Activated CD8-positive, alpha-beta T cell treated with anti-CD3 and anti-CD28 coated beads for 36 hours (primary cell): ENCODE measurements at regions not wholly inside any gene's neighbourhood (a gene's known extent, or its start where the extent isn't known, plus 50 kb on each side); places are given as distances from the start of the nearest gene placed in this dataset.

Experiments used
- ATAC-seq: fragments of 200-7000 bp; cut with Tn5 transposase; one replicate; pipeline ENCODE4 v1.10.0; 2021; ENCODE audit warnings: mild to moderate bottlenecking, moderate library complexity
- CTCF ChIA-PET: fragments of 350-600 bp; sonication (Branson Sonifier 250); formaldehyde crosslinking; loops from one replicate; lab custom pipeline; 2021; ENCODE audit warnings: antibody characterized with exemption; lab: Charles Lee
- POLR2A ChIA-PET: fragments of 350-600 bp; sonication (Branson Sonifier 250); formaldehyde crosslinking; loops from one replicate; lab custom pipeline; 2021; ENCODE audit warnings: antibody characterized with exemption; lab: Charles Lee
- DNase-seq: peaks from one replicate; pipeline ENCODE4 v3.0.0-alpha.2; 2020
- H3K27ac Mint-ChIP-seq: one replicate; pipeline ENCODE4 v1.8.0; 2021; ENCODE audit warnings: mild to moderate bottlenecking, mixed read lengths
- H3K27me3 Mint-ChIP-seq: one replicate; pipeline ENCODE4 v1.8.0; 2021; ENCODE audit warnings: mixed read lengths
- H3K36me3 Mint-ChIP-seq: one replicate; pipeline ENCODE4 v1.8.0; 2021; ENCODE audit warnings: low read depth, mixed read lengths
- H3K4me1 Mint-ChIP-seq: one replicate; pipeline ENCODE4 v1.8.0; 2021; ENCODE audit warnings: low read depth, mixed read lengths
- H3K4me3 Mint-ChIP-seq: one replicate; pipeline ENCODE4 v1.8.0; 2021; ENCODE audit warnings: mild to moderate bottlenecking, moderate library complexity, mixed read lengths
- H3K9me3 Mint-ChIP-seq: one replicate; pipeline ENCODE4 v1.8.0; 2021; ENCODE audit warnings: mixed read lengths
- intact Hi-C: fragments of 100-400 bp; cut with micrococcal nuclease; formaldehyde crosslinking; loops from one replicate; pipeline ENCODE4 v1.10.0; 2022
- TF ChIP-seq, protein P1 (sequence below): fragments of 200-600 bp; IDR thresholded peaks from one replicate; pipeline ENCODE4 v1.8.0; 2022; ENCODE audit warnings: antibody characterized with exemption, mild to moderate bottlenecking

- Mint-ChIP-seq H3K27ac (no peak overlapping the region), H3K36me3 (no peaks in the 10 kb centered on the region), H3K4me3 (no peak overlapping the region), H3K9me3 (no peaks in the 10 kb centered on the region), H3K27me3 (peaks cover 2% of the 10 kb centered on the region), H3K4me1 (no peaks in the 10 kb centered on the region)
- ATAC-seq (no peak), DNase-seq (no peak)
- ChIA-PET POLR2A (interaction anchor here (0.6 kb wide), 1 partner anchor 618 kb away, joined by 3 read pairs; no protein-coding TSS in a partner anchor), CTCF (interaction anchor here (1.2 kb wide), 1 partner anchor 8 kb away, joined by 3 read pairs; no protein-coding TSS in a partner anchor)
- TF ChIP-seq, protein P1, sequence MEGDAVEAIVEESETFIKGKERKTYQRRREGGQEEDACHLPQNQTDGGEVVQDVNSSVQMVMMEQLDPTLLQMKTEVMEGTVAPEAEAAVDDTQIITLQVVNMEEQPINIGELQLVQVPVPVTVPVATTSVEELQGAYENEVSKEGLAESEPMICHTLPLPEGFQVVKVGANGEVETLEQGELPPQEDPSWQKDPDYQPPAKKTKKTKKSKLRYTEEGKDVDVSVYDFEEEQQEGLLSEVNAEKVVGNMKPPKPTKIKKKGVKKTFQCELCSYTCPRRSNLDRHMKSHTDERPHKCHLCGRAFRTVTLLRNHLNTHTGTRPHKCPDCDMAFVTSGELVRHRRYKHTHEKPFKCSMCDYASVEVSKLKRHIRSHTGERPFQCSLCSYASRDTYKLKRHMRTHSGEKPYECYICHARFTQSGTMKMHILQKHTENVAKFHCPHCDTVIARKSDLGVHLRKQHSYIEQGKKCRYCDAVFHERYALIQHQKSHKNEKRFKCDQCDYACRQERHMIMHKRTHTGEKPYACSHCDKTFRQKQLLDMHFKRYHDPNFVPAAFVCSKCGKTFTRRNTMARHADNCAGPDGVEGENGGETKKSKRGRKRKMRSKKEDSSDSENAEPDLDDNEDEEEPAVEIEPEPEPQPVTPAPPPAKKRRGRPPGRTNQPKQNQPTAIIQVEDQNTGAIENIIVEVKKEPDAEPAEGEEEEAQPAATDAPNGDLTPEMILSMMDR, result no peak
- intact Hi-C loops, result no loop called here
These were observed 203.1 kb upstream of the ANKH start for GRCh38 chr5:15074651-15075050.

GRCh38 chr5:15073453-15073852 lies 201.9 kb upstream of the ANKH start:
- ChIA-PET CTCF (interaction anchor here (1.2 kb wide), 1 partner anchor 9 kb away, joined by 3 read pairs; no protein-coding TSS in a partner anchor), POLR2A (no interaction called here)
- peaks cover 2% of the 10 kb centered on the region for H3K27me3 Mint-ChIP-seq
- DNase-seq (no peak), ATAC-seq (no peak)
- H3K27ac Mint-ChIP-seq, result no peak overlapping the region
- TF ChIP-seq, protein P1, result no peak
- H3K9me3 Mint-ChIP-seq, result no peaks in the 10 kb centered on the region
- H3K4me1 Mint-ChIP-seq, result no peaks in the 10 kb centered on the region
- H3K4me3 Mint-ChIP-seq, result no peak overlapping the region
- no peaks in the 10 kb centered on the region for H3K36me3 Mint-ChIP-seq
- intact Hi-C loops, result no loop called here

- no peaks in the 10 kb centered on the region for H3K4me1 Mint-ChIP-seq
- CTCF ChIA-PET, result no interaction called here
These were observed 199.3 kb upstream of the ANKH start for GRCh38 chr5:15070907-15071306.

DNA sequence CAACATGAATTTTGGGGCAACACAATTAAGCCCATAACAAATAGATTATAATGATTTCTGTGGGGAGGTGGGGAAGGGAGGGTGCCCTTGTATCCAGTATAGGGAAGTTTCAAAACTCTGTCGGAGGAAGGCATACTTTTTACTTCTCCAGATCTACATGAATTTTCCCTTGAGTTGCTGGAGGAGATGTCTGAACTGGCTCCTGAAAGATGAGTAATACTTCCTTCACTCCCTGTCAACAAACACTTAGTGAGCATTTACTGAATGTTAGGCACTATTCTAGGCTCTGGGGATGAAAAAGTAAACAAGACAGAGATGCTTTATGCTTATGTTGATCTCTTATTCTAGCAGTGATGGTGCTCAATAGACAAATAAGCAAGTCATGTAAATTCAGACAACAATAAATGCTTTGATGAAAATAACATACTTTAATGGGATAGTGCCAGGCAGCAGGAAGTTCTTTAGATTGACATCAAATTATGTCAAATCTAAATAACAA lies 197.9 kb upstream of the ANKH start:
- ATAC-seq, result no peak
- TF ChIP-seq, protein P1, result no peak
- intact Hi-C loops, result no loop called here
- peaks cover 6% of the 10 kb centered on the region for H3K9me3 Mint-ChIP-seq
- peaks cover 8% of the 10 kb centered on the region for H3K27me3 Mint-ChIP-seq
- no peaks in the 10 kb centered on the region for H3K36me3 Mint-ChIP-seq
- no peak overlapping the region for H3K27ac Mint-ChIP-seq
- CTCF ChIA-PET, result no interaction called here
- H3K4me1 Mint-ChIP-seq, result no peaks in the 10 kb centered on the region
- no peak for DNase-seq
- POLR2A ChIA-PET, result no interaction called here
- no peak overlapping the region for H3K4me3 Mint-ChIP-seq

More at GRCh38 chr5:15070907-15071306, 199.3 kb upstream of the ANKH start:
- Mint-ChIP-seq H3K4me3 (no peak overlapping the region), H3K27me3 (peaks cover 8% of the 10 kb centered on the region), H3K36me3 (no peaks in the 10 kb centered on the region), H3K27ac (no peak overlapping the region), H3K9me3 (peaks cover 6% of the 10 kb centered on the region)
- POLR2A ChIA-PET, result no interaction called here
- TF ChIP-seq, protein P1, result no peak
- intact Hi-C loops, result no loop called here
- DNase-seq, result no peak
- no peak for ATAC-seq

GRCh38 chr5:15065091-15065490 lies 193.5 kb upstream of the ANKH start:
- intact Hi-C loops, result no loop called here
- peaks cover 6% of the 10 kb centered on the region for H3K9me3 Mint-ChIP-seq
- H3K4me1 Mint-ChIP-seq, result no peaks in the 10 kb centered on the region
- ATAC-seq (no peak), DNase-seq (no peak)
- ChIA-PET POLR2A (no interaction called here), CTCF (no interaction called here)
- TF ChIP-seq, protein P1, result no peak
- H3K27ac Mint-ChIP-seq, result no peak overlapping the region
- peaks cover 9% of the 10 kb centered on the region for H3K27me3 Mint-ChIP-seq
- no peaks in the 10 kb centered on the region for H3K36me3 Mint-ChIP-seq
- no peak overlapping the region for H3K4me3 Mint-ChIP-seq
